Activated CD4-positive, alpha-beta T cell treated with anti-CD3 and anti-CD28 coated beads for 4 hours (primary cell): ENCODE measurements at regions not wholly inside any gene's neighbourhood (a gene's known extent, or its start where the extent isn't known, plus 50 kb on each side); places are given as distances from the start of the nearest gene placed in this dataset.

Experiments used
- DNase-seq, 2 donors: peaks; one replicate each; pipeline ENCODE4 v3.0.0-alpha.2; 2020

DNA sequence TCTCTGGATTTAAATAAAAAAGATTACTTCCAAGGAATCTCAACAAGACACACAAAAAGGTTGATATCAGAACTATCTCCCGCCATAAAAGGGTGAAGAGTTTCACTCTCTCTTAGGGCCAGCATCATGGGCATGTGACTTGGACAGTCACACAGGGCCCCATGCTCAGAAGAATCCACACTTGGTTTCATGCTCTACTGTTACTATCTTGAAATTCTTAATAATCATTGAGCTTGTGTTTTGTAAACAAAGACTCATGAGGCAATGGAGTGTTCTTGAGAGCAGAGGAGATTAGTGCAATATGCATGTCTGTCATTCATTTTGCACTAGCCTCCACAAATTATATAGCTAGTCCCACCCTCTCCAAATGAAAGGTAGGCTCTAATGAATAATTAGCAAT lies 58.4 kb downstream of the HMHB1 start:
- DNase-seq = no peak

- DNase-seq = no peak
Measured at GRCh38 chr5:143870871-143871632, 59.1 kb downstream of the HMHB1 start.

- DNase-seq = no peak
Measured at GRCh38 chr5:143871672-143872071, 59.7 kb downstream of the HMHB1 start.

- DNase-seq = no peak
Measured at GRCh38 chr5:143874312-143874711, 62.4 kb downstream of the HMHB1 start.

GRCh38 chr5:143877196-143877595 lies 65.2 kb downstream of the HMHB1 start:
- DNase-seq = no peak

GRCh38 chr5:143878430-143878829 lies 66.5 kb downstream of the HMHB1 start:
- DNase-seq = no peak

- no peak for DNase-seq
Measured at GRCh38 chr5:143879646-143880045, 67.7 kb downstream of the HMHB1 start.

DNA sequence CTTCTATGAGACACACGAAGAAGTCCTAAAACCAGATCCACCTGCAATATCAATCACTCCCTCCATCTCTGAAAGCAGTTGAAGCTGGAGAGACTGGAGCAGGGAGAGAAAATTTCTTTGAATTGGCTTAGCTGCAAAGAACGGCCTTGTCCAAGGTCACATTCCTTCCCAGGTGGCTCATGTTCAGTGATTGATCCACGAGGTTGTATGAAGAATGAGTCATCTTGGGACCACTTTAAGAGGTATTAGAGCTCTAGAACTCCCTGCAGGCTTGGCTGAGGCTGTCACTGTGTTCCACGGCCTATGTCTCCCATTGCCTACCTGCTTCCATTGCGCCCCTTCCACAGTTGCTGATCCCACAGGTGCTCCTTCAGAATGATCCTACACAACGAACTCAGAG lies 68.2 kb downstream of the HMHB1 start:
- no peak for DNase-seq

DNA sequence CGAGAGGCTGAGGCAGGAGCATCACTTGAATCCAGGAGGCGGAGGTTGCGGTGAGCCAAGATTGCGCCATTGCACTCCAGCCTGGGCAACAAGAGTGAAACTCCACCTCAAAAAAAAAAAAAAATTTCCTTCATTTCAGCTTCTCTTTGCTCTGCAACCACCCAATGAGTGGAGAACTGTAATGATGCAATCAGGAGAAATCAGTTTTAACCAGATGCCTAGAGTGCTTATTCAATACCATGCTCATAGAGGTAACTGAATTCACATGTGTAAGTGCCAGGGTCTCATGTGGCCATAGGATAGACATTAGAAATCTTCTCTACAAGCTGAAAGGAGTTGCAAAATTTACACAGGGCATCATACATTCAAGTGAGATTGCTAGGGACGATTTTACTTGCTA lies 70.6 kb downstream of the HMHB1 start:
- DNase-seq = no peak

DNA sequence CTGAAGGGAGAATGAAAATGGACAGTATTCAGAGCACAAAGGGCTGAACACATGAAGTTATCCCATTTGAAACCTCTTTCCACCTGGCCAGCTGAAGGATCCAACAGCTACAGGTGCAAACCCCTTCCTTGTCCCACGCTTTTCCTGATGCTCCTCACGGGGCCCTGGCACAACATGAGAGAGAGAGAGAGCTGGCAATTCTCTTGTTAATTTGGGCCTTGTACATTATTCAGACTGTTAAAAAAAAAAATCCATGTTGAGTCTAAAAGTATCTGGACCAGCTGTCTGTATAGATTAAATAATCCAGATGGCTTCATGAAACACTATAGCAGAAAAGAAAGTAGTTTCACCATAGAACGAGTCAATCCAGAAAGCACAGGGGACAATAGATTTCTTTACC lies 74.1 kb downstream of the HMHB1 start:
- DNase-seq = no peak

DNA sequence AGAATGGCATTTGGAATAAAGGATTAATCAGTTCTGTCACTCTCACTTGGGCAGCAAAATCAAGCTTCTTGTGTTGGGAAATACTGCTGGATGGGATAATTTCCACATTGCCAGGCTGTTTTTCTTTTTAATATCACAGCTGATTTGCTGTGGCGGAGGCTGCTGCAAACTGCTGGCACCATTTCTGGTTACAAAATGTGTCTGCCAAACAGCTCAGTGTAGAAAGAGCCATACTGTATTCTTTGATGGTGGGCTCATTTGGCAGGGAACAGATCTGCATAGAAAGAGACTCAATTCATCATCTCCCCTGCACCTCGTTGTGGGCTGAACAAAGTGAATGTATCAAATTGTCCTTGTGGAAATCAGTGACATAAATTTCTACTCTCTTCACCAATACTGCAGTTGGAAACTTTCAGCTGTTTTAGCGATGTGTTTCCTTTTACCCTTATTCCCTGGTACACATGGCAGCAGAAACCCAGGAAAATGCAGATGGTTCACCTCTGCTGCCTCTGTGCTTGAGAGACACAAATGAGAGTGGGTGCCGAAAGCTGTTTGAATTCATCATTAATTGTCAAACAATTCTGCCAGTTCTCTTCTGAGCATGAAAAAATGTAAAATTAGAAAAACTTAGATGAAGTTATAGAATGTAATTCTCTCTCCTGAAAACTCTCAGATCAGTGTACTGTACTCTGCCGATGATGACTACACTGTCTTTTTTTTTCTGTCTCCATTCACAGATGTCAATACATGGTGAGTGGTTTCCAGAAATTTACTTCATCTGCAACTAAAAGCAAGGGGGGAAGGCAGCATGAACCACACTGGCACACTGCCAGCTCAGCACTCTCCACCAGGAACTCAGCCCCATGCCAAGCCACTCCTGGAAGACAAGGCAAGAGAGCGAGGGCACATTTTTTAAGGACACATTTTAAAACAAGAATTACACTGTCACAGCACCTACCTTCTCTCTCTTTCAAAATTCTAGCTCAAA lies 75.0 kb downstream of the HMHB1 start:
- DNase-seq = no peak

DNA sequence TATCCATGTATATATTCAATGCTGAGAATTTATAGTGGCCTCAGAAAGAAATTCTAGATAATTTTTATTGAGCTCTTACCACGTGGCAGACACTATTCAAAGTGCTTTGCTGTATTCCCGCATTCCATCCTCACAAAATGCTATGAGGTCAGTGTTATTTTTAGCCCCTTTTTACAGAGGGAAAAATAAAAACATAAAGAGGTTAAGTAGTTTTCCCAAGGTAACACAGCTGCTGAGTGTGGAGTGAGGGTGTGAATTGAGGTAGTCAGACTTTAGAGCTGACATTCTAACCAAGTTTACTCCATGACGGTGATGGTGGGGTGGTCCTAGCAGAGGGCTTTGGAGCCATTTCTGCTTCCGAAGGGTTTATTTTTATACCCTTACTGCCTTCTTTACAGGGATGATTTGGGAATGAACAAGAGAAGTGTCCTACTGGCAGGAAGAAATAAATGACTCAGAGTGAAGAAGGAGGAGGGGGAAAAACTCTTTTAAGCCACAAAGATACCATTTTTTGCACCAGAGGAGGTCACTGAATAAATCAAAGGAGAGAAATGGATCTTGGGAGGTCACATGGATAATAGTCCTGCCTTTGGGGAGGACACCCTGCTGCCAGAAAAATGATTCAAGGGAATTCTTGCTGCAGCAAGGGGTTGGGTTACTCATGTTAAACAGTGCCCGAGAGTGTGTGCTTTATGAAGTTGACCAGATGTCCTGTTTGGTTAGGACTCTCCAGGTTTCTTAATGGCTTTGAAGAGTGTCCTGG lies 76.1 kb downstream of the HMHB1 start:
- DNase-seq = no peak

GRCh38 chr5:143888912-143889311 lies 77.0 kb downstream of the HMHB1 start:
- no peak for DNase-seq

GRCh38 chr5:143889986-143890385 lies 78.0 kb downstream of the HMHB1 start:
- DNase-seq = no peak

DNA sequence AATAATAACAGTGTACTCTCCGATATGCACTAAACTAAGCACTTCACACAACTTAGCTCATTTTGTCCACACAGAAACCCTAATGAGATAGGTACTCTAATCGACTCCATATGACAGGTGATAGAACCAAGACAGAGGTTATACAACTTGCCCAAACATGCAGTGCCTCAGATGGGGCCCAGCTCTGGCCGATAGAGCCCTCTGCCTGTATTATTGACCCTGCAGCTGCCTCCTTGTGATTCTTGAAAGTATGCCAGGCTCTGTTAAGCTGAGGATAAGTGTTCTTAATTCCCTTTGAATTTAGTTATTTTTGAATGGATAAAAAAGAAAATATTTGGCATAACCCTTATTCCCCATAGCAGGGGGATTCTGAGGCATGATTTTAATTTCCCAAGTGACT lies 78.5 kb downstream of the HMHB1 start:
- no peak for DNase-seq

- no peak for DNase-seq
Measured at GRCh38 chr5:143892271-143892670, 80.3 kb downstream of the HMHB1 start.

- no peak for DNase-seq
Measured at GRCh38 chr5:143892908-143893307, 80.9 kb downstream of the HMHB1 start.

GRCh38 chr5:143893638-143894037 lies 81.7 kb downstream of the HMHB1 start:
- no peak for DNase-seq

- DNase-seq = no peak
Measured at GRCh38 chr5:143896516-143896915, 84.6 kb downstream of the HMHB1 start.

- DNase-seq = no peak
Measured at GRCh38 chr5:143896966-143897365, 85.0 kb downstream of the HMHB1 start.

DNA sequence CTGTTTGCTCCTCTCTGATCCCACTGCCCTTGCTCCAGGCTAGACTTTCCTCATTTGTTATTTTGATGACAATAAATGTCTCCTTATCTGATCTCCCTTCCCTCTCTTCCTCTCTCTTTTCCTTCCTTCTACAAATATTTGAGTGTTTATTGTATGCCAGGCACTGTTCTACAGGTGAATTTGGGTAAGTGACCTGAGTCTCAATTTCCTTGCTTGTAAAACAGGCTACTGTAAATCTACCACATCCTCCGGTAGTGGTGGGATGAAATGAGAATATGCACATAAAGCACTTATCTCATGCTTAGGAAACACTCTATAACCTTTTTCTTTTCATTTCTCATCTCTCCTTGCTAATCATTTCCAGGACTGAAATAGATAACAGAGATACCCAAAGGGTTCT lies 86.4 kb downstream of the HMHB1 start:
- no peak for DNase-seq

DNA sequence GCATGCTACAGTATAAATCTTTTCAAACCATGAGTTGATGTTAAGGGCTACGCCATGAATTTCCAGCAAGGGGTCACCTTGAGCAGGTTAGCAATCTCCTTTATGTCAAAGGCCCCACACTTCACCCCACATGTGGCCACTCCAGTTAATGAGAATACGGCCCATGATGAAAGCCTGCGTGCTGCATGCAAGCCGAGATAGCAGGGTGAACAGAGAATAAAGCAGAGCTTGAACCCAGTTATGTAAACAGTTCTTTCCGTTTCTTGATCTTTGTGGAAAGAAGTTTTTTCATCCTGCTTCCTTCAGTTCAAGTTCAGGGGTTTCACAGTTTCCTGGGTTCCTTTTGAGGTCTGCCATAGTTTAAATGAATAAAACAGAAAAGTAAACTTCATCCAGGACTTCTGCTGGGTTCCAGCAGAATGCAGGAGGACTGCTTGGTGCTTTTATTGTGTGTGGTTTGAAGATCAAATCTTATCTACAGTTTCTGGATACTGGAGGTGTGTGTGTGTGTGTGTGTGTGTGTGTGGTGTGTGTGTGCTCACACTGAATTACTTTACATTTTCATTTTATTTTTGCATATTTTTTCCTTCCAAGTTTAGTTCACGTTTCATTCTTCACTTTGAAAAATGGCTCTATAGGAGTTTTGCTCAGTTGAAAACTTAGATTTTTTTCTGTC lies 87.1 kb downstream of the HMHB1 start:
- DNase-seq = no peak

DNA sequence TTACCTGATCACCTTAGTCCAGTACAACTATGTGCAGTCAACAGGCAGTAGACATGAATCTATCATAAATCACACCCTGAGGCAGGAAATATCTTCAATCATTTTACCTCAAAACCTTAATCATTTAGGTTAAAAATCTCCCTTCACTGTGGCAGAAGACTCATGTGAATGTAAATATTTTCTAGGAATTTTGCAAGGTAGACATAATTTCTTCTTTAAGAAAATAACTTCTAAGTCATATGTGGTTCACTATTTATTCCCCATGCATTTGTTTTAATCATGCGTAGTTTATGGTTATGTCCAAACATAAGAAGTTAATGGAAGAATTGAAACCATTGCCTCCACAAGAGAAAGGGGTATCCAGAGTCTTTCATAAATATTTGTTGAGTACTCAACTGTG lies 97.0 kb downstream of the HMHB1 start:
- no peak for DNase-seq
